PC-3 (cell line): ENCODE measurements at regions not wholly inside any gene's neighbourhood (a gene's known extent, or its start where the extent isn't known, plus 50 kb on each side); places are given as distances from the start of the nearest gene placed in this dataset.

Experiments
- ATAC-seq: fragments of 200-7000 bp; cut with Tn5 transposase; 2 replicates; pipeline ENCODE4 v1.9.1; 2020; ENCODE audit warnings: mild to moderate bottlenecking, moderate library complexity
- BruUV-seq: library from RNA; stranded (reverse); fragments of 400-500 nt; replicated peaks from 2 replicates; lab custom pipeline; 2021; lab: Mats Ljungman, UMichigan
- CTCF ChIA-PET: fragments of 300-600 bp; sonication (Branson Sonifier 250); formaldehyde crosslinking; loops from one replicate; lab custom pipeline; 2022; ENCODE audit warnings: antibody characterized with exemption; lab: Charles Lee
- POLR2A ChIA-PET: fragments of 300-600 bp; sonication (Branson Sonifier 250); formaldehyde crosslinking; loops from one replicate; lab custom pipeline; 2022; ENCODE audit warnings: antibody characterized with exemption; ENCODE audit not compliant: unreplicated experiment; lab: Charles Lee
- DNase-seq: peaks from one replicate; pipeline ENCODE4 v3.0.0-alpha.2; 2015
- H2AFZ ChIP-seq: fragments of 300-600 bp; sonication (generic); 2 replicates; pipeline ENCODE4 v1.6.0; 2016; ENCODE audit warnings: antibody characterized with exemption, low read length
- H3F3A ChIP-seq: fragments of 300-600 bp; sonication (generic); one replicate; pipeline ENCODE4 v1.6.0; 2017; ENCODE audit warnings: antibody characterized with exemption, low read length, control low read depth, mild to moderate bottlenecking; ENCODE audit not compliant: unreplicated experiment
- H3K27ac ChIP-seq: fragments of 300-600 bp; sonication (generic); 2 replicates; pipeline ENCODE4 v1.5.1; 2016; ENCODE audit warnings: mild to moderate bottlenecking, low read length
- H3K27me3 ChIP-seq: fragments of 300-600 bp; sonication (generic); 2 replicates; pipeline ENCODE4 v1.6.1; 2016; ENCODE audit warnings: low read length, mixed read lengths
- H3K36me3 ChIP-seq: fragments of 300-600 bp; sonication (generic); 2 replicates; pipeline ENCODE4 v1.6.1; 2016; ENCODE audit warnings: low read depth, mixed run types, low read length, mixed read lengths
- H3K4me1 ChIP-seq: fragments of 300-600 bp; sonication (generic); 2 replicates; pipeline ENCODE4 v1.5.1; 2016; ENCODE audit warnings: low read length; ENCODE audit not compliant: insufficient read depth
- H3K4me2 ChIP-seq: fragments of 300-600 bp; sonication (generic); 2 replicates; pipeline ENCODE4 v1.6.0; 2016; ENCODE audit warnings: low read length
- H3K4me3 ChIP-seq: fragments of 300-600 bp; sonication (generic); 2 replicates; pipeline ENCODE4 v1.5.1; 2016; ENCODE audit warnings: mild to moderate bottlenecking, low read length, mixed read lengths
- H3K79me2 ChIP-seq: fragments of 300-600 bp; sonication (generic); 2 replicates; pipeline ENCODE4 v1.6.1; 2017; ENCODE audit warnings: low read length, mixed read lengths
- H3K9ac ChIP-seq: fragments of 300-600 bp; sonication (generic); 2 replicates; pipeline ENCODE4 v1.6.0; 2016; ENCODE audit warnings: mild to moderate bottlenecking, low read length
- H3K9me2 ChIP-seq: fragments of 300-600 bp; sonication (generic); replicated peaks from 2 replicates; pipeline ENCODE4 v1.6.1; 2016; ENCODE audit warnings: mixed run types, low read length, mixed read lengths
- H3K9me3 ChIP-seq: fragments of 300-600 bp; sonication (generic); 2 replicates; pipeline ENCODE4 v1.6.1; 2016; ENCODE audit warnings: low read length, mixed read lengths
- H4K20me1 ChIP-seq: fragments of 300-600 bp; sonication (generic); 2 replicates; pipeline ENCODE4 v1.6.1; 2016; ENCODE audit warnings: low read length, mixed read lengths
- CTCF ChIP-seq: fragments of 300-600 bp; sonication (generic); conservative IDR thresholded peaks from 2 replicates; pipeline ENCODE4 v1.5.1; 2017; ENCODE audit warnings: antibody characterized with exemption, low read depth, mild to moderate bottlenecking, low read length
- EZH2 ChIP-seq: fragments of 300-600 bp; sonication (generic); IDR thresholded peaks from one replicate; pipeline ENCODE4 v1.6.1; 2017; ENCODE audit warnings: antibody characterized with exemption, mild to moderate bottlenecking, low read length; ENCODE audit not compliant: unreplicated experiment
- EZH2phosphoT487 ChIP-seq: fragments of 300-600 bp; sonication (generic); IDR thresholded peaks from 2 replicates; pipeline ENCODE4 v1.6.1; 2018; ENCODE audit warnings: mild to moderate bottlenecking, antibody characterized with exemption, low read length, borderline replicate concordance
- intact Hi-C: fragments of 100-400 bp; cut with micrococcal nuclease; formaldehyde crosslinking; loops from 2 replicates; pipeline ENCODE4 v1.9.0; 2023

DNA sequence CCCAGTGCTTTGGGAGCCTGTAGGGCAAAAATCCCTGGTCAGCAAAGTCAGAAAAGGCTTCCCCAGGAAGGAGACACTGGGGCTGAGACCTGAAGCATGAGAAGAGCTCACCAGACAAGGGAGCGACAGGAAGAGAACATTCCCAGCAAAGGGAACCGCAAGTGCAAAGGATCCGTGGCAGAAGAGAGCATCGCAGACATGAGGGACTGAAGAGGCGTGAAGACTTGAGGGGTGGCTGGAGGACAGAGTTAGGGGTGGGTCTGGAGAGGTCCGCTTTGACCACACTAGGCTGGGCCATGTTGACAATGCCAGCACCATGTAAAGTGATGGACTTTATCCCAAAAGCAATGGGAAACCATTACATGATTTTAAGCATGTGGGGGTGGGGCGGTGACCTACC lies 128.1 kb upstream of the IRX3 start:
- H3K9ac ChIP-seq = no peak overlapping the region
- no peaks in the 10 kb centered on the region for H3K9me3 ChIP-seq
- POLR2A ChIA-PET = no interaction called here
- no peaks in the 10 kb centered on the region for H3K4me1 ChIP-seq
- no peak overlapping the region for H3K4me2 ChIP-seq
- H4K20me1 ChIP-seq = no peaks in the 10 kb centered on the region
- DNase-seq (no peak), ATAC-seq (no peak)
- intact Hi-C loops = no loop called here
- H3F3A ChIP-seq = no peaks in the 10 kb centered on the region
- H3K36me3 ChIP-seq = no peaks in the 10 kb centered on the region
- no peaks in the 10 kb centered on the region for H3K79me2 ChIP-seq
- no peaks in the 10 kb centered on the region for H3K9me2 ChIP-seq
- TF ChIP-seq CTCF (no peak), EZH2 (no peak), EZH2phosphoT487 (no peak)
- H2AFZ ChIP-seq = no peak overlapping the region
- no peaks in the 10 kb centered on the region for H3K27me3 ChIP-seq
- CTCF ChIA-PET = no interaction called here
- no peak overlapping the region for H3K4me3 ChIP-seq
- BruUV-seq = no TSS peak
- H3K27ac ChIP-seq = no peak overlapping the region

DNA sequence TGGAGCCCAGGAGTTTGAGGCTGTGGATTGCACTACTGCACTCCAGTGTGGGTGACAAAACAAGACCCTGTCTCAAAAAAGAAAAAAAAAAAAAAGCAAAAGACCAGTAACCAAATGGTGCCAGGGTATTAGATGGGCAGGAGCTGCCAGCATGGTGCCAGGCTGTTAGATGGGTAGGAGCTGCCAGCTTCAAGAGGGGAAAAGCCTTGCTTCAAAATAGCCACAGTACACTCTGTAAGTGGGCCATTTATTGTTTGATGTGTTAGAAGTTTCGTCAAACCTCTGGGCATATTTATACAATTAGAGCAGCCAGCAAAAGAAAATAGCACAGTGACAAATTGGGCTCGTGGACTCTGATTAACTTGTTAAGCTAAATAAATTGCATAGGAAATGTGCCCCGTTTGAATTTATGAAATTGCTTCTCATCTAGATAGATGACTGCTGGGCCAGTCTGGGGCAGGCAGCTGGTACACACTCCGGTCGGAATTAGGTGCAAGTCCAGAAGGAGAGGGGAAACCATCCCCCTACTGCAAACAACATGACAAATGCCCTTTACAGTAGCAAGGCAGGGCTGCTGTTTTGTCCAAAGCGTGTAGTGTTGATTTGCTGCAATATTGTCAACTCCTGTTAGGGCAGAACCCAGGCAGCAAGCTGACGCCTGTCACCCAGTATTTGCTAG lies 126.3 kb upstream of the IRX3 start:
- no peaks in the 10 kb centered on the region for H3K4me1 ChIP-seq
- POLR2A ChIA-PET = no interaction called here
- no peak overlapping the region for H3K27ac ChIP-seq
- H3K4me2 ChIP-seq = no peak overlapping the region
- DNase-seq (no peak), ATAC-seq (no peak)
- H4K20me1 ChIP-seq = no peaks in the 10 kb centered on the region
- no peak overlapping the region for H2AFZ ChIP-seq
- intact Hi-C loops = no loop called here
- H3K9me3 ChIP-seq = no peaks in the 10 kb centered on the region
- 0 out of 2 replicates have a peak, but pooled peaks cover 5% of the 10 kb centered on the region for H3K27me3 ChIP-seq
- no peaks in the 10 kb centered on the region for H3F3A ChIP-seq
- H3K4me3 ChIP-seq = no peak overlapping the region
- no peaks in the 10 kb centered on the region for H3K9me2 ChIP-seq
- no peak for TF ChIP-seq EZH2phosphoT487
- TF ChIP-seq CTCF = no peak
- no peak for TF ChIP-seq EZH2
- no peaks in the 10 kb centered on the region for H3K36me3 ChIP-seq
- CTCF ChIA-PET = no interaction called here
- no peaks in the 10 kb centered on the region for H3K79me2 ChIP-seq
- no peak overlapping the region for H3K9ac ChIP-seq
- no TSS peak for BruUV-seq

DNA sequence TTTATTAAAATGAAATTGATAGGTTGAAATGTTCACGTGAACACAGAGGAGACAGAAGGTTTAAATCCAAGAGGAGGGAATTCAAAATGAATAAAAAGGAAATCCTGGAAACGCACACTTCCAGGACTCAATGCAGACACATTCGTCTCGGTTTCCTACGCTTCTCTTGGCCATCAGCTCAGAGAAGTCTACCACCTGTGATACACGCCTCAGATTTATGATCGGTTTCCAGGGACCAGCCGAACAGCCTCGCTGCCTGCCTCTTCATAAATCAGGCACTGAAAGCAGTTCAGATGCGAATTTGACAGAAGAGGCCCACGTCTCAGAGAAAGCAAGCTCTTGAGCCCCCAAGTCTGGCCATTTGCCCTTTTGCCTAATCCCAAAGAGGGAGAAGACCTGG lies 125.5 kb upstream of the IRX3 start:
- Histone ChIP-seq H3K27ac (no peak overlapping the region), H2AFZ (no peak overlapping the region), H3K4me1 (no peaks in the 10 kb centered on the region), H3K79me2 (no peaks in the 10 kb centered on the region), H4K20me1 (no peaks in the 10 kb centered on the region), H3K4me2 (no peak overlapping the region), H3F3A (no peaks in the 10 kb centered on the region), H3K4me3 (no peak overlapping the region), H3K9me3 (no peaks in the 10 kb centered on the region), H3K9ac (no peak overlapping the region), H3K36me3 (no peaks in the 10 kb centered on the region), H3K27me3 (0 out of 2 replicates have a peak, but pooled peaks cover 5% of the 10 kb centered on the region), H3K9me2 (no peaks in the 10 kb centered on the region)
- no TSS peak for BruUV-seq
- CTCF ChIA-PET = no interaction called here
- DNase-seq = no peak
- ATAC-seq = no peak
- TF ChIP-seq CTCF = no peak
- TF ChIP-seq EZH2 = no peak
- no peak for TF ChIP-seq EZH2phosphoT487
- POLR2A ChIA-PET = no interaction called here
- intact Hi-C loops = no loop called here
